NT2/D1 (cell line): ENCODE measurements at regions not wholly inside any gene's neighbourhood (a gene's known extent, or its start where the extent isn't known, plus 50 kb on each side); places are given as distances from the start of the nearest gene placed in this dataset.

Experiments
- SUZ12 ChIP-seq: IDR thresholded peaks from 2 replicates; pipeline ENCODE4 v1.6.1; 2011; ENCODE audit not compliant: insufficient read length, insufficient read depth; ENCODE audit errors: extremely low read depth
- ZNF274 ChIP-seq: IDR thresholded peaks from 2 replicates; pipeline ENCODE4 v1.6.1; 2011; ENCODE audit warnings: mild to moderate bottlenecking, low read depth, low read length

GRCh38 chr18:73807551-73808192, 340.0 kb downstream of the FBXO15 start:
- no peak for TF ChIP-seq SUZ12
- TF ChIP-seq ZNF274: no peak
